AG09309 (cell line): ENCODE measurements at regions not wholly inside any gene's neighbourhood (a gene's known extent, or its start where the extent isn't known, plus 50 kb on each side); places are given as distances from the start of the nearest gene placed in this dataset.

Source experiments
- DNase-seq: peaks from one replicate; pipeline ENCODE4 v3.0.0-alpha.2; 2010; ENCODE audit warnings: low read depth
- H3K4me3 ChIP-seq: 2 replicates; pipeline ENCODE4 v1.5.1; 2011; ENCODE audit warnings: mild to moderate bottlenecking, low read depth, low read length, moderate library complexity; ENCODE audit not compliant: control insufficient read depth
- CTCF ChIP-seq: IDR thresholded peaks from 2 replicates; pipeline ENCODE4 v1.5.1; 2011; ENCODE audit warnings: mild to moderate bottlenecking, low read depth, low read length, inconsistent platforms; ENCODE audit not compliant: insufficient read depth, control insufficient read depth; ENCODE audit errors: missing control alignments

- no peak overlapping the region for H3K4me3 ChIP-seq
- TF ChIP-seq CTCF = peak; percentile 7
- DNase-seq = no peak
These were observed 100.5 kb upstream of the SDK1 start for GRCh38 chr7:3200504-3200903.

- no peak for TF ChIP-seq CTCF
- DNase-seq = no peak
These were observed 99.7 kb upstream of the SDK1 start for GRCh38 chr7:3201306-3201705.

DNA sequence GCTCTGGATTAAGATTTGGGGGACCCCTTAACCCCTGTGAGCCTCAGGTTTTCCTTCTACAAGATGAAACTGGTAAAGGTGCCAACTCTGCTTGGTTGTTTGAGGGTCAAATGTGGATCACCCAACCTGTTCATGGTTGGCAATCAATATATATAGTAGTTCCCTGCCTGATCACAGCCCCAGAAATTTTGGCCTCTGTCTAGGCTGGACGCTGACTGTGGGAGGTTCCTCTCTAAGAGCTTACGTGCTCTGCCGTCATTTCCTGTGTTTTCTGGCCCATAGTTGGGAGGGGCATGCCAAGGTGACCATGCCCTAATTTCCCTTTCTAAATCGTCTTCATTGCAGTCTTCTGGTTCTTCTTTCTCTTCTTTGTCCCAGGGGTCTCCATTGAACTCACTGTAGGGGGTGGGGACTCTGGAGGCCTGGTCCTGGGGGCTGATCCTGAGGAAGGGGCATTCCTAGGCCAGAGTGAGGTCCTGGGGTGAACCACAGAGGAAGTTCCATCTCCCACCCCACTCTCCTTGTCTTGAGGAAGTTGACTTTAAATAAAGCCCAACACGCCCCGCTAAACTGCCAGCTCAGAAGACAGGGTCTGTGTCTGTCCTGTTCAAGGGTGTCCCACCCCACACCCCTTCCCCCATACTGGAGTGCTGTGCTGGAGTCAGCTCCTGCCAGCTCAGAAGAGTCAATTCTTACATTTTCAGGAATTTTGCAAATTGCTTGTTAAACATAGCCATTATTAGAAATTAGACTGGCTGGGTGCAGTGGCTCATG lies 98.9 kb upstream of the SDK1 start:
- no peak for DNase-seq
- no peak for TF ChIP-seq CTCF
- no peak overlapping the region for H3K4me3 ChIP-seq

More at GRCh38 chr7:3201306-3201705, 99.7 kb upstream of the SDK1 start:
- H3K4me3 ChIP-seq = no peak overlapping the region

DNA sequence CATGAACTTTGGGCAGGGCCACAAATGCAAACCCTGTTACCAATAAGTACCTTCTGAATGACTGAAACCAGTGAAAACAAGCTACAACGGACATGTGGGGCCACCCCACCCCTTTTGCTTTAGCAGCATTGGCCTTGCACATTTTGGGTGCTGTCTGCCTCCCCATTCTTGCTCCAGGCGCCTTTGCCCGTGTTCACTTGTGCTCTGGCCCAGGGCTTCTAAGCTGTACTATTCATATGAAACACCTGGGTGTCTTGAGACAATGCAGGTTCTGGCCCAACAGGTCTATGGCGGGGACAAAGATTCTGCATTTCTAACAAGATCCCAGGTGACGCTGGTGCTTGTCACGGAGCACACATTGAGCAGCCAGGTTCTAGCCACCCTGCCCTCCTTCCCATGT lies 96.5 kb upstream of the SDK1 start:
- no peak for TF ChIP-seq CTCF
- no peak for DNase-seq
- H3K4me3 ChIP-seq = no peak overlapping the region

GRCh38 chr7:3206101-3206500 lies 95.0 kb upstream of the SDK1 start:
- no peak for TF ChIP-seq CTCF
- no peak for DNase-seq
- no peak overlapping the region for H3K4me3 ChIP-seq

DNA sequence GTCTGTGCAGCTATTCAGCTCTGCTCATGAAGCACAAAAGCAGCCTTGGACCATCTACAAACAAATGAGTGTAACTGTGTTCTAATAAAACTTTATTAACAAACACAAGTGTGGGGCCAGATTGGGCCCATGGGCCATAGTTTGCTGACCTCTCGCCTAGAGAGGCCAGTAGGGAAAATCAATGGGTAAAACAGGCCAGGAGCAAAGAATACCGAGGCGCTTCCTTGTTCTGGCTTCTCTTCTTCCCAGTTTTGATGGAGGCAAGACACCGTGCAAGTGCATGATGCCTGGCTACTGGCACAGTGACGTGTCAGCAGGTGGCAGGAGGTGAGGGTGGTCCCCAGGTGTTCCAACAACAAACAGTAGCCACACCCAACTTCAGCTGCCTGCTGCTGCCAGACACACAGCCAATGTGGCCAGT lies 94.3 kb upstream of the SDK1 start:
- no peak overlapping the region for H3K4me3 ChIP-seq
- no peak for TF ChIP-seq CTCF

DNA sequence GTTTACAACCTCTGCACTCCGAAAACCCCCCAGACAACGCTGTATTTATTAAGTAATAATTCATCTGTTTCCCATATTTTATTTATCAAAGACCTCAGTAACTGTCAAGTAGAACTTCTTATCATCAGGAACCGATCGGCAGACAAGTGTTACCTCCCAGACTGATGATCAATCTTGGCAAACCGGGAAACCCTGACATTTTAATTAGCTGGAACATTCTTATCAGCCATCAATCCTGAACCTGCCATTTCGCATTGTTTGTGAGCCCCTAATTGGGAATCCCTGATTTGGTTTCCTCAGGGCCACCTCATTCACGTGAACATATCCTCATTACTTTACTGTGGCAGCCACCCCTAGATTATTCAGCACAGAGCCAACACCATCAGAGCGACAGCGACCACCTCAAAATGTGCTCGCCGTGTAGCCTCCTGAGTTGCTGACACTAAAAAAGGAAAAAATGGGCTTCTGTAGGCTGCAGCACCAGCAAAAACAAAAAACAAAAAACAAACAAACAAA lies 93.6 kb upstream of the SDK1 start:
- TF ChIP-seq CTCF = no peak
- H3K4me3 ChIP-seq = no peak overlapping the region
- DNase-seq = no peak

More for the DNA sequence above, 94.3 kb upstream of the SDK1 start:
- no peak for DNase-seq
